Activated CD8-positive, alpha-beta memory T cell treated with anti-CD3 and anti-CD28 coated beads for 4 hours (primary cell): ENCODE measurements at regions not wholly inside any gene's neighbourhood (a gene's known extent, or its start where the extent isn't known, plus 50 kb on each side); places are given as distances from the start of the nearest gene placed in this dataset.

Experiments used
- DNase-seq, 2 donors: peaks; one replicate each; pipeline ENCODE4 v3.0.0-alpha.2; 2020; ENCODE audit warnings: low read depth in 2 of 2

DNA sequence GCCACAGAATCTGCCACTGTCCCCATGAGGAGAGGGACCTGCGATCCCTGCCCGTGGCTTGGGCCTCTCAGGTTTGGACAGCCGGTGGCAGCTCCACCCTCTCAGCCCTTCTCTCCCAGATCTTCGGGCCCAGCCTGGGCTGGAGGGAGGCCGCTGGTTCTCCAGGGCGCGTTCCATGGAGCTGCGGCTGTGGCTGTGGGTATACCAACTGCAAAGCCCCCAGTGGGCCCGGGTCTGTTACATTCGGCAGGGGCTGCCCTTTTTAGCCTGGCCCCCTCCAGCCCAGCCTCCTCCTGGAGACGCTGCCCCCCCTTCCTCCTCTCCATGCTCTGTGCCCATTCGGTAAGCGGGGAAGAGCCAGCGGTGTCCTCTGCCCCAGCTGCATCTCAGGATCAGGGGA lies 64.7 kb upstream of the ZNF469 start:
- no peak for DNase-seq

DNA sequence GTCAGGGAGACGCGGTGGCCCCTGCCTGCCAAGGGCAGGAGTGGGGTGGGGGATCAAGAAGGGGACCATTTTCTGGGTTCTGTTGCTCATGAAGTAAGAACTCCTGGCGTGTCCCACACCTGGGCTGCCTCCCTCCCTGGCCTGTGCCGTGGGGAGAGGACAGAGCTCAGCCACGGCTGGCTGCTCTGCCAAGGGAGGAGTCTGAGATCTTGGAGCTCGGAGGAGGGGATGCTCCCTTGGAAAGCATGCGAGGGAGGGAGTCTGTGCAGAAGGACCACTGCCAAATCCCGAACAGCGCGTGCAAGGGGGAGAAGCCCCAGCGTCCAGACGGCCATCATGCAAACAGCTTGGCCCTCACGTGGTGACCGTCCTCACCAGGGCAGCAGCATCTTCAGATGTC lies 64.2 kb upstream of the ZNF469 start:
- no peak for DNase-seq

DNA sequence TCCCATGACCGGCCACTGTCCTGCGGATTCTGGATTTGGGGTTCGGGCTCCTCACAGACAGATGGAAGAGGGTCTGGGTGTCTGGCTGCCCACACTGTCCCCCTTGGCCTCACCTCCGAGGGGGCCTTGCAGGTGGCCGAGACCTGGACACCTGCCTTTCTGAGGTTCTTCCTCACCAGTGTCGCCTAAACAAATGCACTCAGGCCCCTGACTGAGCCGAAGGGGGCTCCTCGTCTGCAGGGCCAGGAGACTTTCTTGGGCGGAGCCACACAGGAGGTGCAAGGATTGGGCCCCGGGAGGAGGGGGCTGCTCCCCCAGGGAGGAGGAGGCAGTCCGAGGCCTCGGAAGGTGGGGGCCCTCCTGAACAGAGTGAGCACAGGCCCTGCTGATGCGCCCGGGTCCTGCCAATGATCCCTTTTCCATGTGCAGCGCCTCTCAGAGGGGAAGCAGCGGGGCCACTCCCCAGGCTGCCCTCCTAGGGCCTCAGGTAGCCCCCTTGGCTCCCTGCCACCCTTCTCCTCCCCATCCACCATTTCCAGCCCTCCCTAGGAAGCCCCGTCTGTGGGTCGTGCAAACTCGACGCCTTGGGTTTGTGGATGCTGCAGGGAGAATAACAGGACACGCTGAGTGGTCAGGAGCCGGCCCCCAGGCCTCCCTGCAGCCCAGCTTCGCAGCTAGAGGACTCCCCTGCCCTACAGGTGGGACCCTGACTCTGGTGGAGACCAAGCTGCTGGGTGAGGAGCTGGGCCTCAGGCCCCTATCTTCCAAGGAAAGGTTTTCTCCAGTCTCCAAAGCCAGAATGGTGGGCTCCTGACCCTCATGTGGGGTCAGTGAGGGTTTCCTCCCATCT lies 63.4 kb upstream of the ZNF469 start:
- no peak for DNase-seq

DNA sequence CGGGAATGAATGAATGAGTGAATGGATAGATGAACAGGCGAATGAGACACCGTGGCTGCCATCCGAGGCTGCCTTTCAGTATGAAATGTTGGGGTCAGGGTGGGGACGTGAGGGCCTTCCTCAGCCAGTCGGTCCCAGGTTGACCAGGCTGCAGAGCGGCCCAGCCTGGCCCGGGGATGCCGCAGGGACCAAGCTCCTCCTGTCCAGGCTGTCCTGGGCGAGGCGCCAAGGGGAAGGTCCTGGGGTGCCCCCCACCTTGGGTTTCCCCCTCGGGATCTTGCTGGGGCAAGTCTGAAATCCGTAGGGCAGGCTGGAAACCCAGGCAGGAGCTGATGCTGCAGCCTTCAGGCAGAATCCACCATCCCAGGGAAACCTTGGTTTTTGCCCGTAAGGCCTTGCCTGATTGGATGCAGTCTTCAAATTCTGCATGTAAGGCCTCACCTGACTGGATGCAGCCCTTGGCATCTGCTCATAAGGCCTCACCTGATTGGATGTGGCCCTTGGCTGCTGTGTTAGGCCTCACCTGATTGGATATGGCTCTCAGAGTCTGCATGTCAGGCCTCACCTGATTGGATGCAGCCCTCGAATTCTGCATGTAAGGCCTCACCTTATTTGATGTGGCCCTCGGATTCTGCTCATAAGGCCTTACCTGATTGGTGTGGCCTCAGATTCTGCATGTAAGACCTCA lies 61.7 kb upstream of the ZNF469 start:
- no peak for DNase-seq

DNA sequence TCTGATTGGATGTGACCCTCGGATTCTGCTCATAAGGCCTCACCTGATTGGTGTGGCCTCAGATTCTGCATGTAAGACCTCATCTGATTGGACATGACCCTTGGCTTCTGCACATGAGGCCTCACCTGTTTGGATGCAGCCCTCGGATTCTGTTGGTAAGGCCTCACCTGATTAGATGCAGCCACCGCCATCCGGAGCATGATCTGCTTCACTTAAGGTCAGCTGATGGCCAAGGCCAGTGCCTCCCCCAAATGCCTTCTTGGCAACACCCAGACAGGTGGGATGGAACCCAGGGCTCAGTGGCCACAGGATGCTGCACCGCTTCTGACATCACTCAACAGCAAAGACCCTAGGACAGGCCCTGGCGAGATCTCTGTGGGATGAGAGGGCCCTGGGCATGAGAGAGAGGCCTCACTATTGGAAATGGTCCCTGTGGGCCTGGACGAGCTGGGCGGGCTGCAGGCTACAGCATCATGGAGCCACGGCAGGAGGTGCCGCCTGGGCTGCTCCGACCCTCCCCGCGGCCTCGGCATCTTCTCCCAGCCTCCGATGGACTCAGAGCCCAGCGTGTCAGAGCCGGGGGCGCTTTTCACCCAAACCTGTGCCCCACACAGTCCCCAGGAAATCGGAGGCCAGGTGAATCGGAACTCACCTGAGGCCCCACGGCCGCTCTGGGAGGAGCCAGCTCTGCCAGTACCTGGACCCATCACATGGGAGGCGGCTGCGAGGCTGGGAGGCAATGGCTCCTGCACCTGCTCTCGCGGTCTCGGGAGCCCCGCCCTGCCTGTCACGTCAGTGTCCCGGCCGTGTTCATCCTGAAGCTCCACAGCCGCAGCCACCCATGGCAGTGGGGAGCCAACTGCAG lies 60.9 kb upstream of the ZNF469 start:
- no peak for DNase-seq

DNA sequence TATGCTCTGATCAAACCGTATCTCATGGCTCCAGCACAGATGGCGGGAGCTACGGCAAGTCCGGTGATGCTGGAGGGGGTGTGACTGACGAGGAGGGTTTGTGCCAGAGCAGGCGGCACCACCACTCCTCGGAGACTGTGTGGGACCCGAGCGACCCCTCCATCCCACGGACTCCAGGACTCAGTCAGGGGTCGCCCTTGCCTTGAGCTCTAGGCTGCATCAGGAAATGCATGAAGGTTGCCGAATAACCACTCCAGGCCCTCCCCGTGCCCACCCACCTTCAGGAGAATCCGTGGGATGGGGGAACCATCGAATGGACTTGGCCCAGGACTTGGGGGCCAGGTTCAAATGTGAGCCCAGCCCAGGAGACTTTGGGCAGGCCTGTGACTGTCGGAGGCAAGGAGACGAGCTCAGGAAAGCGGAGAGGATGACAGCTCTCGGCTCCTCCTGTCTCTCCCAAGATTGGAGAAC lies 60.2 kb upstream of the ZNF469 start:
- DNase-seq = no peak

DNA sequence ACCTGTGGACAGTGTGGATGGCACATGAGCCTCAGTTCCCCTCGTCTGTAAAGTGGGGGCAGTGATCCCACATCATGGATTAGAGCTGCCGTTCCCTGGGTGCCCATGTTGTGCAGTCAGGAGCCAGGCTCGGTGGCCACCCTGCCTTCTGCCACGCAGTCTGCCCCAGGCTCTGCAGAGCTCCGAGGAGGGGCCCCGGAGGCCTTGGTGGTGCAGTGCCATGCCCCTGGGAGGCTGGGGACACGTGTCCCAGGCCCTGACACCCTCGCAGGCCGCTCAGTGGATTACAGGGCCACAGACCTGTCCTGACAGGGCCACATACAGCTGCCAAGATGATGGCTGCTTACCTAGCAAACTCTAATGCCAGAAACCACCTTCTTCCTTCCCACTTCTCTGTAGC lies 59.7 kb upstream of the ZNF469 start:
- DNase-seq = no peak

DNA sequence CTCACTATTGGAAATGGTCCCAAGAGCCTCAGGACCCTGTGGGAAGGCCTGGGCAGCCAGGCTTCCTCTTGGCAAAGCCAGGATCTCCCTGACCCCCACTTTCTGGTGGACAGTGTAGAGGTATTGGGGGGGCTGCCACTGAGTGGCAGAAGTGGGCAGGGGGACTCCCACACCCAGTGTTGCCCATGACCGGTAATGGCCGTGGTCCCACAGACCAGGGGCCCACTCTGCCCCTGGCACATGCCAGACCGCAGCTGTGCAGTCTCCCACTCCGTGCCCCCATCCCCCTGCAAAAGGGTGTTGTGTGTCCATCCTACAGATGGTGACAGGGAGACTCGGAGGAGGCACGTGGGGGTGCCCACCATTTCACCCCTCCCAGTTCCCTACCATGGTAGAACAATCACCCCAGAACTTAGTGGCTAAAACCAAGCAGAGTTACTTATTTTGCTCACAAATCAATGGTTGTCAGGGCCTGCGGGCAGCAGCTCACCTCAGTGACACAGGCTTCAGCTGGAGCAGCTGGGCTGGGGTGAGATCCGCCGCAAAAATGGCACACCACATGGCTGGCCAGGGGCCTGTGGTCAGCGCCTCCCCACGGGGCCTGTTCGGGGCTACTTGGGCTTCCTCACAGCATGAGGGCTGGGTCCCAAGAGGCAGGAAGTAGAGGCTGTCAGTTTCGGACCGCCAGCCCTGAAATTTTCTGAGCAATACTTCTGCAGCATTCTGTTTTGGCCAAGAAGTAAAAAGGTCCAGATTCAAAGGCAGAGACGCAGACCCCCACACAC lies 59.0 kb upstream of the ZNF469 start:
- no peak for DNase-seq

DNA sequence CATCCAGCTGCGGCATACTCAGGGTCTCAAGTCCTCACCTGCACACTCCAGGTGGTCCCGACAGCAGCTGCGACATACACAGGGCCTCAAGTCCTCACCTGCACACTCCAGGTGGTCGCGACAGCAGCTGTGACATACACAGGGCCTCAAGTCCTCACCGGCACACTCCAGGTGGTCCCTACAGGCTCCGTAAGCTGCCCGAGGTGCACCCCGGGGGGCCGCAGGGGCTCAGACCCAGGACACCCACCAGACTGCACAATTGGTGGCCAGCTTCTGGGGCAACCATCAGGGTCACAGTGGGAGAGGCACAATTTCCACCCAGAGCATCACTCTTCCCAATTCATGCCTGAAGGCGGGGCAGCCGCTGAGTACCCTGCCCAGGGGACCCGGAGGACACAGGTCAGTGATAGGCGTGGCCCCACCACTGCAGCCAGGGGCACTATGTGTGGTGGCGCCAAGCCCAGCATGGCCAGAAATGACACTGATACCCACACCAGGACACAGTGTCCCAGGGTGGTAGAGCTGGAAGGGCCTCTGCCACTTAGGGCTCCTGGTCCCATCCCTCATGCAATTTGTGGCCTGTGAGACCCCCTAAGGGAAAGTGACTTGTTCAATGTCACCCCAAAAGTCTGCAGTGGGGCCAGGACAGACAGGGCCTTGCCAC lies 57.5 kb upstream of the ZNF469 start:
- DNase-seq = no peak

DNA sequence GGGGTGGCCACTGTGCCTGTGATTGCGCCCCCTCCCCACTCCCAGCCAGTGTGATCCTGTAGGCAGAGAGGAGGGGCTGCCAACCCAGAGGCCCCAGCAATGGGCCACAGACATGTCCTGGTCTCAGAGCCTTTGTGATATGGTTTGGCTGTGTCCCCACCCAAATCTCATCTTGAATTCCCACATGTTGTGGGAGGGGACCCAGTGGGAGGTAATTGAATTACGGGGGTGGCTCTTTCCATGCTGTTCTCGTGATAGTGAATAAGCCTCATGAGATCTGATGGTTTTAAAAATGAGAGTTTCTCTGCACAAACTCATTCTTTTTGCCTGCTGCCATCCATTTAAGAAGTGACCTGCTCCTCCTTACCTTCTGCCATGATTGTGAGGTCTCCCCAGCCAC lies 56.8 kb upstream of the ZNF469 start:
- no peak for DNase-seq

DNA sequence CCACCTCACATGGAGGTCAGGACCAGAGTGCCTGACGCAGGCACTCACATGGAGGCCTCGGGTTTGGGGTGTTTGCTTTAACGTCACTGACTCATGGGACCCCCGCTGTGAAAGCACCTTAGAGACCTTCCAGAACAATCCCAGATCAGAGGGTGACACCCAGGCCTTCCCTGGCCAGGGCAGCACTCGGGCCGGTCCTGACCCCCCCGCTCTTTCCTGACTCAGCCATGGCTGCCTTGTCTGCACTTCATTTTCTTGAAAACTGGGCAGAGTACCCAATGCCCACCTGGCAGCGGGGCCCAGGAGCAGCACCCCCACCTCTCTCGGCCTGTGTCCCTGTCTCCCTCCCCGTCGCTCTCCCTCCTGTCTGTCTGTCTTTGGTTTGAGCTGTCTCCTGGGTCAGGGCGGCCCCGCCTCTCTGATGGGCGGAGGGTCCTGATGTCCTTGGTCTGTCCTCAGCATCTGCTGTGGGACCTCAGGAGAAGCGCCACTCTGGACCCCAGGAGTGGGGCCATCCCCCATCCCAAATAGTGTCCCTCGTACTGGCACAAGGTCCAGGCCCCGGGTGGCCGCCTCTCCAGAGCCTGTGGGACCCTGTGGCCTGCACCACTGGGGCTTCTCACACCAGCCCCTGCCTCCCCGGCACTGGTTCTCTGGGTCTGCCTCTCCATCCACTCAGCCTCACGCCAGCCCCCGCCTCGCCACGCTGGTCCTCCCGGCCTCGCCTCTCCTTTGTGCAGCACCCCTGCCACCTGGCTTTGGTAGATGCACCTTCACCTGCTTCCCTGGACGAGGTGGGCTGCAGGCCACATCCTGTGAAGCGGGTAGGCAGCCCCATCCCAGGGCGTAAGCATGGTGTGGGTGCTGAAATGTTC lies 55.9 kb upstream of the ZNF469 start:
- no peak for DNase-seq

DNA sequence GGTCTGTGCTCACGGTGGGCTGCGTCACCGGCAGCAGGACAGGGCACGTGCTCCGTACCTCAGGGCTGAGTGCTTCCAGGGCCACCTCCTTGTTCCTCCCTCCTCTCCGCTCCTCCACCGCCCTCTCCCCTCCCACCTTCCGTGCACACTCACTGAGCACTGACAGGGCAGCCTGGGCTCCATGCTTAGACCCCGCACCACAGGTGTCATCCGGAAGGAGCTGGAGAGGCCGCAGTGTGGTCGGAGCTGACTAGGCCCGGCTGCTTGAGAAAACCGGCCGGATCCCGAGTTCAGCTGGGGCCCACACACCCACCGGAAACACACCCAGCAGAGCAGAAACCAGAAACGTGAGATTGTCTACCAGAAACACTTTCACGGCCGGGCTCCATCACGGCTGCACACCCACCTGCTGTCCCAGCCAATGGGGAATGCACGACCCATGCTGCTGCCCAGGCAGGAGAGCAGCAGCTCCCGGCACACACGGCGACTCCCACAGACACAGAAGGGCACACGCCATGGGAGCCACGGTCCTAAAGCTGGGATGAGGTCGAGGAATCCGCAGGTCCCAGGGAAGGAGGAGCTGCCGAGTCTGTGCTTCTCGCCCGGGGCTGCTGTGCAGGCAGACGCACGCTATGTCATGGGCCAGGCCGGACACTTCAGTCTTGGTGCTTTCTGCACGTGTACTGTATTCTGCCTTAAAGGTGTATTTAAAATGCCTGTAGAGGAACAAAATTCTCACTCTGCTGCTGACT lies 55.0 kb upstream of the ZNF469 start:
- no peak for DNase-seq

DNA sequence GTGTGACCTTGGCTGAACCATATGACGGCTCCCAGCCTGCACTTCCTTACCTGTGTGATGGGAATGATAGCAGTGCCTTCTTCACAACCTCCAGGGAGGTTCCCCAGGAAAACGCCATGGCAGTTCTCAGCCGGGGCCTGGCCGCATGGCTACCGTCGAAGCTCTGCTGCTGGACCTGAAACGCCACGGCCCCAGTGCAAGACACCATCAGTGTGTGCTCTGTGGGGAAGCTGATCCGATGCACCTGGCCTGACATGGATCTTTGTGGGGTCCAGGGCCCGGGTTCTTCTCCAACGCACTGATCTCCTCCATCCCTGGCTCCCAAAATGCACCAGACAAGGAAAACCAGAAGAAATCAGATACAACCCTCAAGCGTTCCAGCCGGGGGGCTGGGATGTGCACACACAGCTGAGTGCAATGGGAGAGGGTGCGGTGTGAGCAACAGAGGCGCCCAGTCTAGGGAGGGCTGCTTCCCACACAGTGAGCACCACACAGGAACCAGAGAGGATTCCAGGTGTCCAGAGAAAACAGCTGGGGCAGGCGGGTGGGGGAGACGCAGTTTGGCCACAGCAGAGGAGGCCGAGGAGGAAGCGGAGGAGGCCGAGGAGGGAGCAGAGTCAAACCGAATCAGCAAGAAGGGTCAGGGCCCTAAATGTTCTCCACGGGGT lies 54.3 kb upstream of the ZNF469 start:
- DNase-seq = no peak

DNA sequence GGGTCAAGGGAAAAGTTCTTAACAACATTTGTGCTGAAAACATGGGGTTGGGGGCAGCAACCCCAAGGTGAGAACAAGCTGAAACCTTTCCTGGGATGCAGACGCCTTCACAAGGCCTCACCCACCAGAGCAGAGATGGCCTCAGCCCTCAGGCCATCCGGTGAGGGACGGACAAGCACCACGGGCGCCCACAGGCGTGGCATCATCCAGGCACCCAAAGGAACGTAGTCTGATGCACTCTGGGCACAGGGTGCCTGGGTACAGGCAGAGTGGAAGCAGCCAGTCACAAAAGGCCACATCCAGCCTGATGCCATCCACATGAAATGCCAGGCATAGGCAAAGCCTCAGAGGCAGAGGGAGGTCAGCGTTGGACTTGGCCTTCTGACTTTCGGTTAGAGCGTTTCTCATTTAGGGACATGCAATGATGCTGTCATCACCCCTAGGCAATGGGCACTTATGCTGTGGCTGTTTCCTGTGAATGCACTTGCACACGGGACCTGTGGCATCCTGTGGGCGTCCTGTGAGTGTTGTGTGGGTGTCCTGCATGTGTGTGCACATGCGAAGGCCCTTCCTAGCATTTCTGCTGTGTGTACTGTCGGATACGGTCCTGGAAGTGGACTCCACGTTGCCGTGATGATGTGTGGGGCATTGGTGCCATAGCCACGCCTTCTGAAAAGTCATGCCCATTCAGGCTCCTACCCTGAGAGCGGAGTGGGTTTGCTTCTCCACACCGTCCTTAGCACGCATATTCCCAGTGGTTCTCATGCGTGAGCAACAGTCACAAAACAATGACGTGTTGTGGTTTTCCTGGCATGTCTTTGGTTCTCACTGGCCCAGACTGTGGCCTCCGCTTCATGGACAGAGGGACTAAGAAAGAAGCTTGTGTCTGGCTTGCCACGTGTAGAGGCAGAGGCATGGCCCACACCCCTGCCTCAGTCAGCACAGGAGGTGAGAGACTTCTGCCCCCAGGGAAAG lies 52.7 kb upstream of the ZNF469 start:
- no peak for DNase-seq

DNA sequence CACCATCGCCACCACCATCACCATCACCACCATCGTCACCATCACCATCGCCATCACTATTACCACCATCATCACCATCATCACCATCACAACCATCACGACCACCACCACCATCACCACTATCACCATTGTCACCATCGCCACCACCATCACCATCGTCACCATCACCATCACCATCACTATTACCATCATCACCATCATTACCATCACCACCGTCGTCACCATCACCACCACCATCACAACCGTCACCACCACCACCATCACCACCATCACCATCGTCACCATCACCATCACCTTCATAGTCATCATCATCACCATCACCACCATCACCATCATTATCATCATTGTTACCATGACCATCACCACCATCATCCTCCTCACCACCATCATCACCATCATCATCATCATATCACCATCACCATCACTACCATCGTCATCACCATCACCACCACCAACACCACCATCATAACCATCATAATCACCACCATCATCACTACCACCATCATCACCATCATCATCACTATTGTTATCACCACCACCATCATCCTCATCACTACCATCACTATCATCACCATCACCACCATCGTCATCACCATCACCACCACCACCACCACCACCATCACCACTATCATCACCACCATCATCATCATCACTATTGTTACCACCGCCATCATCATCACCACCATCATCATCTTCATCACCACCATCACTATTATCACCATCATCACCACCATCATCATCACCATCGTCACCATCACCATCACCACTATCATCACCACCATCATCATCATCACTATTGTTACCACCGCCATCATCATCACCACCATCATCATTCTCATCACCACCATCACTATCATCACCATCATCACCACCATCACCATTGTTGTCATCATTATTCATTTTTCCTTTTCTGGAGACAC lies 51.5 kb upstream of the ZNF469 start:
- no peak for DNase-seq
